GM10266 (cell line): ENCODE measurements at regions not wholly inside any gene's neighbourhood (a gene's known extent, or its start where the extent isn't known, plus 50 kb on each side); places are given as distances from the start of the nearest gene placed in this dataset.

Source experiments
- DNase-seq: peaks from one replicate; pipeline ENCODE4 v3.0.0; 2012; ENCODE audit errors: extremely low spot score
- CTCF ChIP-seq: IDR thresholded peaks from 2 replicates; pipeline ENCODE4 v1.5.1; 2012; ENCODE audit warnings: mild to moderate bottlenecking, low read depth; ENCODE audit not compliant: control insufficient read depth, insufficient read depth; ENCODE audit errors: missing control alignments

GRCh38 chr2:139737659-139738058 is 957.5 kb upstream of the NXPH2 start:
- DNase-seq = no peak
- no peak for TF ChIP-seq CTCF

GRCh38 chr2:139730197-139730596 is 950.0 kb upstream of the NXPH2 start:
- no peak for TF ChIP-seq CTCF
- no peak for DNase-seq

GRCh38 chr2:139721411-139721995 is 941.3 kb upstream of the NXPH2 start:
- no peak for TF ChIP-seq CTCF
- no peak for DNase-seq

GRCh38 chr2:139720056-139720455 is 939.9 kb upstream of the NXPH2 start:
- no peak for TF ChIP-seq CTCF

GRCh38 chr2:139704606-139705005 is 924.4 kb upstream of the NXPH2 start:
- TF ChIP-seq CTCF = no peak
- DNase-seq = no peak

More at GRCh38 chr2:139720056-139720455, 939.9 kb upstream of the NXPH2 start:
- DNase-seq = no peak

GRCh38 chr2:139694327-139694726 is 914.1 kb upstream of the NXPH2 start:
- TF ChIP-seq CTCF = no peak
- DNase-seq = no peak

- TF ChIP-seq CTCF = no peak
- no peak for DNase-seq
Observed at GRCh38 chr2:139686205-139686604, 906.0 kb upstream of the NXPH2 start.
